ENCODE measurements at regions not wholly inside any gene's neighbourhood (a gene's known extent, or its start where the extent isn't known, plus 50 kb on each side); places are given as distances from the start of the nearest gene placed in this dataset.
"Not testable (repeated sequence)": the region's sequence is repeated elsewhere in the genome, so short reads cannot be mapped to it uniquely, and the experiment has no call there.

DNA sequence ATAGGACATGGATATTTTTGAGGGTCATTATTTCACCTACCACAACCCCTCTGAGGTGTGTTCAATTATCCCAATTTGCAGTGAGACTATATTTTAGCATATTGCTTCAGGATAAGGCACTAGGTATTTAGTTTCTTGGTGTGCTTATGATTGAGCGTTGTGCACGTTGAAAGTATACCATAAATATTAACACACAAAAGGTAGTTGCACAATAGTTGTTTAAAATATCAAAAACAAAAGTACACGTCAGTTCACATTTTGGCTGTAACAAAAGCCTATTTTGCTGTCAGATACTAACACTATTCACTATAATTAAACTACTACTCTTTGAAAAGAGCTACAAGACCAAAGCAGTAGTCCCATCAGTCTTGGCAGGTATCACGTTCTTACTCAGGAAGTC lies 367.5 kb downstream of the DSC3 start:
- no peaks in the 10 kb centered on the region for H3K9me2 ChIP-seq (replicated peaks; ENCODE audit: insufficient read depth)
- H3K79me2 ChIP-seq: no peaks in the 10 kb centered on the region
- no peak overlapping the region for H3K27ac ChIP-seq
- no peak for DNase-seq (ENCODE audit: low spot score)
- no peak for TF ChIP-seq EZH2phosphoT487 (IDR thresholded peaks at IDR 0.05; ENCODE audit: low read depth, severe bottlenecking, unreplicated experiment)
- H2AFZ ChIP-seq: no peak overlapping the region
- H3K9me3 ChIP-seq (ENCODE audit: low read depth): no peaks in the 10 kb centered on the region
- H4K20me1 ChIP-seq (ENCODE audit: insufficient read depth, poor library complexity, severe bottlenecking): no peaks in the 10 kb centered on the region
- no peaks in the 10 kb centered on the region for H3K4me1 ChIP-seq (ENCODE audit: insufficient read depth)
- 95% methylated on average over 4 of the region's 4 CpGs for WGBS (ENCODE audit: low lambda C conversion rate, missing lambda C conversion rate)
- H3K27me3 ChIP-seq: no peaks in the 10 kb centered on the region
- H3K36me3 ChIP-seq (replicated peaks; ENCODE audit: insufficient read depth, low read depth): no peaks in the 10 kb centered on the region
- no peak overlapping the region for H3K4me3 ChIP-seq
- no peak overlapping the region for H3K4me2 ChIP-seq

GRCh38 chr18:30674596-30674995 lies 367.9 kb downstream of the DSC3 start:
- H3K4me1 ChIP-seq (ENCODE audit: insufficient read depth): no peaks in the 10 kb centered on the region

GRCh38 chr18:30672439-30672838 lies 370.1 kb downstream of the DSC3 start:
- H3K79me2 ChIP-seq; H3K27me3 ChIP-seq; H4K20me1 ChIP-seq (ENCODE audit: insufficient read depth, poor library complexity, severe bottlenecking); H3K4me2 ChIP-seq; H3K4me3 ChIP-seq; H3K4me1 ChIP-seq (ENCODE audit: insufficient read depth); H3K27ac ChIP-seq; H2AFZ ChIP-seq; H3K36me3 ChIP-seq (replicated peaks; ENCODE audit: insufficient read depth, low read depth); H3K9me2 ChIP-seq (replicated peaks; ENCODE audit: insufficient read depth); DNase-seq (ENCODE audit: low spot score); H3K9me3 ChIP-seq (ENCODE audit: low read depth): not testable (repeated sequence)
- 100% methylated on average over 1 of the region's 1 CpG for WGBS (ENCODE audit: low lambda C conversion rate, missing lambda C conversion rate)

More at GRCh38 chr18:30674596-30674995, 367.9 kb downstream of the DSC3 start:
- TF ChIP-seq CTCF (IDR thresholded peaks at IDR 0.05; ENCODE audit: poor library complexity): no peak
- TF ChIP-seq EZH2 (IDR thresholded peaks at IDR 0.05; ENCODE audit: borderline replicate concordance): no peak
- no peak for TF ChIP-seq EZH2phosphoT487 (IDR thresholded peaks at IDR 0.05; ENCODE audit: low read depth, severe bottlenecking, unreplicated experiment)
- Histone ChIP-seq H4K20me1 (ENCODE audit: insufficient read depth, poor library complexity, severe bottlenecking) (no peaks in the 10 kb centered on the region), H2AFZ (no peak overlapping the region), H3K4me2 (no peak overlapping the region), H3K9me2 (replicated peaks; ENCODE audit: insufficient read depth) (no peaks in the 10 kb centered on the region), H3K79me2 (no peaks in the 10 kb centered on the region), H3K36me3 (replicated peaks; ENCODE audit: insufficient read depth, low read depth) (no peaks in the 10 kb centered on the region), H3K27me3 (no peaks in the 10 kb centered on the region), H3K9me3 (ENCODE audit: low read depth) (no peaks in the 10 kb centered on the region), H3K27ac (no peak overlapping the region), H3K4me3 (no peak overlapping the region)
- DNase-seq (ENCODE audit: low spot score): no peak
- 83% methylated on average over 2 of the region's 2 CpGs for WGBS (ENCODE audit: low lambda C conversion rate, missing lambda C conversion rate)

DNA sequence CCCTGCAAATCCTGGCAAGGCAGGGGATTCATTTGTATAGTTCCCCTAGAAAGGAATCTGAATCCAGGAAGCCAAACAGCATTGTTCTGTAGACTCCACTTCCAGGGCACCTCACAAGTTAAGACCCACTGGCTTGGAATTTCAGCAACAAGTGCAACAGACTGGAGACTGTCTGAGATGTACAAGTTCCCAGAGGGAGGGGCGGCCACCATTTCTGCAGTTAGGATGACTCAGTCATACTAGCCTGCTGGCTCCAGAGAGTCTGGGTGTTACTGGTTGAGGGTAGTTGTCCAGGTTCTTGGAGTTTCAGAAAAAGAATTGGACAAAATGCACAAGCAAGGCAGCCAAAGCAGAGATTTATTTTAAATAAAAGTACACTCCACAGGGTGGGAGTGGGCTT lies 384.2 kb downstream of the DSC3 start:
- H3K4me3 ChIP-seq: no peak overlapping the region
- H2AFZ ChIP-seq: no peak overlapping the region
- no peak overlapping the region for H3K4me2 ChIP-seq
- TF ChIP-seq CTCF (IDR thresholded peaks at IDR 0.05; ENCODE audit: poor library complexity): no peak
- no peak for TF ChIP-seq EZH2 (IDR thresholded peaks at IDR 0.05; ENCODE audit: borderline replicate concordance)
- no peak for TF ChIP-seq EZH2phosphoT487 (IDR thresholded peaks at IDR 0.05; ENCODE audit: low read depth, severe bottlenecking, unreplicated experiment)
- no peaks in the 10 kb centered on the region for H3K36me3 ChIP-seq (replicated peaks; ENCODE audit: insufficient read depth, low read depth)
- no peaks in the 10 kb centered on the region for H3K27me3 ChIP-seq
- no peaks in the 10 kb centered on the region for H3K4me1 ChIP-seq (ENCODE audit: insufficient read depth)
- no peaks in the 10 kb centered on the region for H3K9me3 ChIP-seq (ENCODE audit: low read depth)
- 94% methylated on average over 1 of the region's 1 CpG for WGBS (ENCODE audit: low lambda C conversion rate, missing lambda C conversion rate)
- DNase-seq (ENCODE audit: low spot score): no peak
- no peaks in the 10 kb centered on the region for H3K79me2 ChIP-seq
- H3K27ac ChIP-seq: no peak overlapping the region
- no peaks in the 10 kb centered on the region for H3K9me2 ChIP-seq (replicated peaks; ENCODE audit: insufficient read depth)
- no peaks in the 10 kb centered on the region for H4K20me1 ChIP-seq (ENCODE audit: insufficient read depth, poor library complexity, severe bottlenecking)

Data from hepatocyte (in vitro differentiated cells).